HEK293T (cell line): ENCODE measurements at regions not wholly inside any gene's neighbourhood (a gene's known extent, or its start where the extent isn't known, plus 50 kb on each side); places are given as distances from the start of the nearest gene placed in this dataset.

ENCODE experiments used
- ARNT ChIP-seq: fragments of 450-650 bp; IDR thresholded peaks from 2 replicates; pipeline ENCODE4 v1.6.1; 2017; ENCODE audit warnings: mild to moderate bottlenecking
- CTBP1 ChIP-seq: fragments of 450-650 bp; IDR thresholded peaks from 2 replicates; pipeline ENCODE4 v1.6.1; 2016; ENCODE audit warnings: borderline replicate concordance
- FOXA1 ChIP-seq: fragments of 450-650 bp; IDR thresholded peaks from 2 replicates; pipeline ENCODE4 v1.6.1; 2016; ENCODE audit warnings: mild to moderate bottlenecking
- FOXK2 ChIP-seq: fragments of 450-650 bp; IDR thresholded peaks from 2 replicates; pipeline ENCODE4 v1.6.1; 2016; ENCODE audit warnings: mild to moderate bottlenecking
- FOXM1 ChIP-seq: fragments of 450-650 bp; IDR thresholded peaks from 2 replicates; pipeline ENCODE4 v1.6.1; 2017; ENCODE audit warnings: mild to moderate bottlenecking, borderline replicate concordance
- HDGF ChIP-seq: fragments of 450-650 bp; IDR thresholded peaks from 2 replicates; pipeline ENCODE4 v1.6.1; 2017; ENCODE audit warnings: antibody characterized with exemption, borderline replicate concordance
- NFRKB ChIP-seq: fragments of 450-650 bp; IDR thresholded peaks from 2 replicates; pipeline ENCODE4 v1.6.1; 2016; ENCODE audit warnings: mild to moderate bottlenecking, moderate library complexity
- SP1 ChIP-seq: fragments of 450-650 bp; IDR thresholded peaks from 2 replicates; pipeline ENCODE4 v1.6.1; 2017
- TARDBP ChIP-seq: fragments of 450-650 bp; IDR thresholded peaks from 2 replicates; pipeline ENCODE4 v1.6.1; 2016

GRCh38 chr7:7122701-7123281 lies 59.6 kb upstream of the C1GALT1 start:
- TF ChIP-seq FOXM1 = no peak
- no peak for TF ChIP-seq NFRKB
- TF ChIP-seq HDGF = no peak
- no peak for TF ChIP-seq FOXK2
- TF ChIP-seq FOXA1 = no peak
- TF ChIP-seq ARNT = no peak
- no peak for TF ChIP-seq TARDBP
- TF ChIP-seq SP1 = no peak
- no peak for TF ChIP-seq CTBP1
